ENCODE measurements at regions not wholly inside any gene's neighbourhood (a gene's known extent, or its start where the extent isn't known, plus 50 kb on each side); places are given as distances from the start of the nearest gene placed in this dataset.
A peak's percentile ranks its signal among the peaks of the same experiment; 100 is the strongest.

DNA sequence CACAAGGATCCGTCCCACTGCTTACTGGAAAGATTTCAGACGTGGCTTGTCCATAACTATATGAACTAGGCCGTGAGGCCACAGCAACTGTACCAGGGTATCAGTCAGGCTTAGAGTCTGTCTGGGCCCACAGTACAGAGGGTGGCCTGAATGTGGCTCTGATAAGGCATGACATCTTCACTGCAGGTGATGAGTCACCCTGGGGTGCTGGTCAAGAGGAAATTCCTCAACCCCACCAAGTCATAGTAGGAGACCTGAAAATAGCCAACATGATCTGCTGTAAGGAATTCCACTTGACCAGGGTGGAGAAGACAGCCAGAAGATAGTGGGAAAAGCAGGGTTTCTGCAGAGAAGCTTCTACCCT is 107.7 kb downstream of the INHBB start:
- H3K4me3 Mint-ChIP-seq (ENCODE audit: unreplicated experiment) = no peak overlapping the region
- DNase-seq (ENCODE audit: low read depth) = peak; percentile 70
- peaks cover 24% of the 10 kb centered on the region for H3K27me3 Mint-ChIP-seq (ENCODE audit: low read depth, unreplicated experiment)
- Histone ChIP-seq H3K79me2 (ENCODE audit: insufficient read depth, low read length) (no peaks in the 10 kb centered on the region), H3K27me3 (ENCODE audit: insufficient read depth, low read length) (no peaks in the 10 kb centered on the region), H3K9me3 (ENCODE audit: insufficient read depth, low read depth, low read length) (peaks cover 2% of the 10 kb centered on the region), H3K9ac (ENCODE audit: low read length) (no peak overlapping the region), H3K27ac (ENCODE audit: low read depth, low read length) (no peak overlapping the region), H3K4me2 (ENCODE audit: low read length) (peak overlapping the region; percentile 39), H2AFZ (ENCODE audit: low read depth, low read length) (no peak overlapping the region), H4K20me1 (ENCODE audit: insufficient read depth, low read length) (no peaks in the 10 kb centered on the region), H3K36me3 (ENCODE audit: insufficient read depth, low read length) (no peaks in the 10 kb centered on the region), H3K4me3 (ENCODE audit: insufficient read depth, low read depth, low read length) (no peak overlapping the region), H3K4me1 (ENCODE audit: insufficient read depth, low read length) (peaks cover 22% of the 10 kb centered on the region)
- peaks cover 13% of the 10 kb centered on the region for H3K9me3 Mint-ChIP-seq (ENCODE audit: unreplicated experiment)
- peak overlapping the region; percentile 58 for H3K27ac Mint-ChIP-seq (ENCODE audit: unreplicated experiment)
- FAIRE-seq = no peak
- TF ChIP-seq EZH2 (IDR thresholded peaks at IDR 0.05; ENCODE audit: insufficient read depth, low read length) = no peak
- no peak for TF ChIP-seq CTCF (IDR thresholded peaks at IDR 0.05; ENCODE audit: insufficient read depth, low read depth, low read length)
- peaks cover 22% of the 10 kb centered on the region for H3K4me1 Mint-ChIP-seq (ENCODE audit: low read depth, unreplicated experiment)
- peaks cover 2% of the 10 kb centered on the region for H3K36me3 Mint-ChIP-seq (ENCODE audit: low read depth, unreplicated experiment)

- FAIRE-seq (peak; percentile 72), DNase-seq (ENCODE audit: low read depth) (peak; percentile 73)
- Mint-ChIP-seq H3K9me3 (ENCODE audit: unreplicated experiment) (peaks cover 16% of the 10 kb centered on the region), H3K36me3 (ENCODE audit: low read depth, unreplicated experiment) (peaks cover 2% of the 10 kb centered on the region), H3K4me1 (ENCODE audit: low read depth, unreplicated experiment) (peaks cover 22% of the 10 kb centered on the region), H3K27ac (ENCODE audit: unreplicated experiment) (peak overlapping the region; percentile 21), H3K4me3 (ENCODE audit: unreplicated experiment) (no peak overlapping the region), H3K27me3 (ENCODE audit: low read depth, unreplicated experiment) (peaks cover 21% of the 10 kb centered on the region)
- H3K9ac ChIP-seq (ENCODE audit: low read length) = peak overlapping the region; percentile 28
- H3K36me3 ChIP-seq (ENCODE audit: insufficient read depth, low read length) = no peaks in the 10 kb centered on the region
- peaks cover 2% of the 10 kb centered on the region for H3K9me3 ChIP-seq (ENCODE audit: insufficient read depth, low read depth, low read length)
- H2AFZ ChIP-seq (ENCODE audit: low read depth, low read length) = no peak overlapping the region
- H3K79me2 ChIP-seq (ENCODE audit: insufficient read depth, low read length) = no peaks in the 10 kb centered on the region
- no peaks in the 10 kb centered on the region for H4K20me1 ChIP-seq (ENCODE audit: insufficient read depth, low read length)
- peak overlapping the region; percentile 59 for H3K4me2 ChIP-seq (ENCODE audit: low read length)
- TF ChIP-seq EZH2 (IDR thresholded peaks at IDR 0.05; ENCODE audit: insufficient read depth, low read length) (no peak), CTCF (IDR thresholded peaks at IDR 0.05; ENCODE audit: insufficient read depth, low read depth, low read length) (no peak)
- H3K4me3 ChIP-seq (ENCODE audit: insufficient read depth, low read depth, low read length) = no peak overlapping the region
- H3K4me1 ChIP-seq (ENCODE audit: insufficient read depth, low read length) = peaks cover 22% of the 10 kb centered on the region
- H3K27ac ChIP-seq (ENCODE audit: low read depth, low read length) = peak overlapping the region; percentile 36
- no peaks in the 10 kb centered on the region for H3K27me3 ChIP-seq (ENCODE audit: insufficient read depth, low read length)
These were observed 108.9 kb downstream of the INHBB start for GRCh38 chr2:120454654-120455385.

DNA sequence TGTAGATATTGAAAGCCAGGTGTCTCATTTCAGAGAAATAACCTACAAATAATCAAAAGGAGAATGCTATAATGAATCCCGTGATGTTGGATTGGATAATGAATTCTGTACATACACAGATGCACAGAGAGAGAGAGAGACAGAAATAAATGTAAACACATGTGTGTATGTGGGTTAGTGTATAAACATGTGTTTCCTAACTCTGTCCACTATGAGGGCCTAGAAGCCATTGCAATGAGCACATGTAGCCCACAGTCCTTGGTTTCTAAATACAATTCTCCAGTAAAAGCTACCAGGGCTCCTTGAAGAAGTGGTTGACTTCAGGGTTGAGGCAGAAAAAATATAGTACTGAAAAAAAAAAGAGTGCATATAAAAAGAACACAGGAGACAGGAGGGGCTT is 109.5 kb downstream of the INHBB start:
- H3K36me3 Mint-ChIP-seq (ENCODE audit: low read depth, unreplicated experiment) = peaks cover 2% of the 10 kb centered on the region
- Histone ChIP-seq H3K4me3 (ENCODE audit: insufficient read depth, low read depth, low read length) (no peak overlapping the region), H3K27me3 (ENCODE audit: insufficient read depth, low read length) (no peaks in the 10 kb centered on the region), H2AFZ (ENCODE audit: low read depth, low read length) (no peak overlapping the region), H3K79me2 (ENCODE audit: insufficient read depth, low read length) (no peaks in the 10 kb centered on the region), H3K4me2 (ENCODE audit: low read length) (peak overlapping the region; percentile 59), H3K27ac (ENCODE audit: low read depth, low read length) (peak overlapping the region; percentile 14), H3K4me1 (ENCODE audit: insufficient read depth, low read length) (peaks cover 22% of the 10 kb centered on the region), H3K9me3 (ENCODE audit: insufficient read depth, low read depth, low read length) (peaks cover 2% of the 10 kb centered on the region), H3K9ac (ENCODE audit: low read length) (peak overlapping the region; percentile 28), H4K20me1 (ENCODE audit: insufficient read depth, low read length) (no peaks in the 10 kb centered on the region), H3K36me3 (ENCODE audit: insufficient read depth, low read length) (no peaks in the 10 kb centered on the region)
- H3K9me3 Mint-ChIP-seq (ENCODE audit: unreplicated experiment) = peaks cover 20% of the 10 kb centered on the region
- FAIRE-seq = no peak
- no peak for TF ChIP-seq EZH2 (IDR thresholded peaks at IDR 0.05; ENCODE audit: insufficient read depth, low read length)
- TF ChIP-seq CTCF (IDR thresholded peaks at IDR 0.05; ENCODE audit: insufficient read depth, low read depth, low read length) = no peak
- H3K4me1 Mint-ChIP-seq (ENCODE audit: low read depth, unreplicated experiment) = peaks cover 22% of the 10 kb centered on the region
- DNase-seq (ENCODE audit: low read depth) = no peak
- H3K27ac Mint-ChIP-seq (ENCODE audit: unreplicated experiment) = peak overlapping the region; percentile 21
- H3K27me3 Mint-ChIP-seq (ENCODE audit: low read depth, unreplicated experiment) = peaks cover 23% of the 10 kb centered on the region
- no peak overlapping the region for H3K4me3 Mint-ChIP-seq (ENCODE audit: unreplicated experiment)

Data from astrocyte (in vitro differentiated cells and primary cell).